Endothelial cell (in vitro differentiated cells): ENCODE measurements at regions not wholly inside any gene's neighbourhood (a gene's known extent, or its start where the extent isn't known, plus 50 kb on each side); places are given as distances from the start of the nearest gene placed in this dataset.

Source experiments
- DNase-seq: peaks from one replicate; pipeline ENCODE4 v3.0.0; 2021; ENCODE audit warnings: low spot score
- H3K27ac Mint-ChIP-seq: one replicate; pipeline ENCODE4 v1.8.0; 2021; ENCODE audit warnings: mixed read lengths, inconsistent platforms; ENCODE audit not compliant: unreplicated experiment
- H3K27me3 Mint-ChIP-seq: one replicate; pipeline ENCODE4 v1.8.0; 2021; ENCODE audit warnings: mild to moderate bottlenecking, moderate library complexity, mixed read lengths, inconsistent platforms; ENCODE audit not compliant: unreplicated experiment
- H3K36me3 Mint-ChIP-seq: one replicate; pipeline ENCODE4 v1.8.0; 2021; ENCODE audit warnings: mild to moderate bottlenecking, low read depth, mixed read lengths, inconsistent platforms; ENCODE audit not compliant: unreplicated experiment
- H3K4me1 Mint-ChIP-seq: one replicate; pipeline ENCODE4 v1.8.0; 2021; ENCODE audit warnings: mild to moderate bottlenecking, mixed read lengths, inconsistent platforms; ENCODE audit not compliant: unreplicated experiment
- H3K4me3 Mint-ChIP-seq: one replicate; pipeline ENCODE4 v1.8.0; 2021; ENCODE audit warnings: mild to moderate bottlenecking, mixed read lengths, inconsistent platforms; ENCODE audit not compliant: unreplicated experiment
- H3K9me3 Mint-ChIP-seq: one replicate; pipeline ENCODE4 v1.8.0; 2021; ENCODE audit warnings: mixed read lengths, inconsistent platforms; ENCODE audit not compliant: unreplicated experiment
- TF ChIP-seq, protein P1 (sequence below): fragments of 200-600 bp; sonication (generic); IDR thresholded peaks from one replicate; pipeline ENCODE4 v1.5.0; 2021; ENCODE audit warnings: antibody characterized with exemption; ENCODE audit not compliant: unreplicated experiment

- H3K4me3 Mint-ChIP-seq, result no peak overlapping the region
- TF ChIP-seq, protein P1, sequence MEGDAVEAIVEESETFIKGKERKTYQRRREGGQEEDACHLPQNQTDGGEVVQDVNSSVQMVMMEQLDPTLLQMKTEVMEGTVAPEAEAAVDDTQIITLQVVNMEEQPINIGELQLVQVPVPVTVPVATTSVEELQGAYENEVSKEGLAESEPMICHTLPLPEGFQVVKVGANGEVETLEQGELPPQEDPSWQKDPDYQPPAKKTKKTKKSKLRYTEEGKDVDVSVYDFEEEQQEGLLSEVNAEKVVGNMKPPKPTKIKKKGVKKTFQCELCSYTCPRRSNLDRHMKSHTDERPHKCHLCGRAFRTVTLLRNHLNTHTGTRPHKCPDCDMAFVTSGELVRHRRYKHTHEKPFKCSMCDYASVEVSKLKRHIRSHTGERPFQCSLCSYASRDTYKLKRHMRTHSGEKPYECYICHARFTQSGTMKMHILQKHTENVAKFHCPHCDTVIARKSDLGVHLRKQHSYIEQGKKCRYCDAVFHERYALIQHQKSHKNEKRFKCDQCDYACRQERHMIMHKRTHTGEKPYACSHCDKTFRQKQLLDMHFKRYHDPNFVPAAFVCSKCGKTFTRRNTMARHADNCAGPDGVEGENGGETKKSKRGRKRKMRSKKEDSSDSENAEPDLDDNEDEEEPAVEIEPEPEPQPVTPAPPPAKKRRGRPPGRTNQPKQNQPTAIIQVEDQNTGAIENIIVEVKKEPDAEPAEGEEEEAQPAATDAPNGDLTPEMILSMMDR, result no peak
- H3K27ac Mint-ChIP-seq, result no peak overlapping the region
- H3K9me3 Mint-ChIP-seq, result peaks cover 22% of the 10 kb centered on the region
- H3K36me3 Mint-ChIP-seq, result peaks cover 4% of the 10 kb centered on the region
- H3K27me3 Mint-ChIP-seq, result peaks cover 11% of the 10 kb centered on the region
- no peaks in the 10 kb centered on the region for H3K4me1 Mint-ChIP-seq
- DNase-seq, result no peak
Observed at GRCh38 chr12:34334538-34334937, 312.2 kb downstream of the ALG10 start.

- Mint-ChIP-seq H3K4me1 (no peaks in the 10 kb centered on the region), H3K27me3 (peaks cover 14% of the 10 kb centered on the region), H3K4me3 (no peak overlapping the region), H3K9me3 (peaks cover 17% of the 10 kb centered on the region), H3K36me3 (peaks cover 3% of the 10 kb centered on the region), H3K27ac (no peak overlapping the region)
- TF ChIP-seq, protein P1, result no peak
- no peak for DNase-seq
Observed at GRCh38 chr12:34334953-34335743, 312.9 kb downstream of the ALG10 start.

- DNase-seq, result no peak
- H3K9me3 Mint-ChIP-seq, result peaks cover 10% of the 10 kb centered on the region
- H3K4me3 Mint-ChIP-seq, result no peak overlapping the region
- no peaks in the 10 kb centered on the region for H3K4me1 Mint-ChIP-seq
- H3K36me3 Mint-ChIP-seq, result peaks cover 3% of the 10 kb centered on the region
- H3K27me3 Mint-ChIP-seq, result peaks cover 10% of the 10 kb centered on the region
- TF ChIP-seq, protein P1, result no peak
- H3K27ac Mint-ChIP-seq, result no peak overlapping the region
Observed at GRCh38 chr12:34335819-34336262, 313.5 kb downstream of the ALG10 start.

- H3K4me3 Mint-ChIP-seq, result no peak overlapping the region
- peaks cover 3% of the 10 kb centered on the region for H3K9me3 Mint-ChIP-seq
- TF ChIP-seq, protein P1, result no peak
- H3K36me3 Mint-ChIP-seq, result peaks cover 3% of the 10 kb centered on the region
- peaks cover 13% of the 10 kb centered on the region for H3K27me3 Mint-ChIP-seq
- DNase-seq, result no peak
- no peak overlapping the region for H3K27ac Mint-ChIP-seq
- no peaks in the 10 kb centered on the region for H3K4me1 Mint-ChIP-seq
Observed at GRCh38 chr12:34336619-34337465, 314.5 kb downstream of the ALG10 start.
